ENCODE measurements at regions not wholly inside any gene's neighbourhood (a gene's known extent, or its start where the extent isn't known, plus 50 kb on each side); places are given as distances from the start of the nearest gene placed in this dataset.

- DNase-seq (ENCODE audit: low read depth in 2 of 2), result no peak
- H3K4me3 ChIP-seq (replicated peaks in 1 of 2; ENCODE audit: low read depth in 2 of 2, low read length in 2 of 2), result no peak overlapping the region
- TF ChIP-seq CTCF (IDR thresholded peaks at IDR 0.05; ENCODE audit: low read depth, low read length), result no peak
Observed at GRCh38 chr4:116824172-116824571, 261.2 kb downstream of the TRAM1L1 start.

DNA sequence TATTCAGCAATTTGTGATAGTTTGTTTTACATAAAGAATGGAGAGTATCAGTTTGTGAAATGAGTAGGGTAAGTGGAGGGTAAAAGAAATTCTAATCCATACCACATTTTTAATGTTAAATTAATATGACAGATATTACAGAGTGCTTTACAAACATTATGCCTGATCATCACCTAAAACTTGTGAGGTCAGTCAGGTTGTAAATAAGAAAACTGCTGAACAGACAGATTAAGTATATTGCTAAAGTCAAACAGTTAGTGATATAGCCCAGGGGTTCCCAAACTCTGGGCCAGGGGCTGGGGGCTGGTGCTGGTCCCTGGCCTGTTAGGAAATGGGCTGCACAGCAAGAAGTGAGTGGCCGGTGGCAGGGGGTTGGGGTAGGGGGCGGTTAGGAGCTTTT is 273.6 kb downstream of the TRAM1L1 start:
- no peak for TF ChIP-seq CTCF (IDR thresholded peaks at IDR 0.05; ENCODE audit: low read depth, low read length)
- DNase-seq (ENCODE audit: low read depth in 2 of 2), result no peak
- H3K4me3 ChIP-seq (replicated peaks in 1 of 2; ENCODE audit: low read depth in 2 of 2, low read length in 2 of 2), result no peak overlapping the region

- no peak for TF ChIP-seq CTCF (IDR thresholded peaks at IDR 0.05; ENCODE audit: low read depth, low read length)
- no peak overlapping the region for H3K4me3 ChIP-seq (replicated peaks in 1 of 2; ENCODE audit: low read depth in 2 of 2, low read length in 2 of 2)
- no peak for DNase-seq (ENCODE audit: low read depth in 2 of 2)
Observed at GRCh38 chr4:116796022-116796421, 289.4 kb downstream of the TRAM1L1 start.

GRCh38 chr4:116788723-116789122 is 296.7 kb downstream of the TRAM1L1 start:
- DNase-seq (ENCODE audit: low read depth in 2 of 2), result no peak
- no peak for TF ChIP-seq CTCF (IDR thresholded peaks at IDR 0.05; ENCODE audit: low read depth, low read length)
- no peak overlapping the region for H3K4me3 ChIP-seq (replicated peaks in 1 of 2; ENCODE audit: low read depth in 2 of 2, low read length in 2 of 2)

GRCh38 chr4:116755051-116755450 is 330.3 kb downstream of the TRAM1L1 start:
- no peak overlapping the region for H3K4me3 ChIP-seq (replicated peaks in 1 of 2; ENCODE audit: low read depth in 2 of 2, low read length in 2 of 2)
- TF ChIP-seq CTCF (IDR thresholded peaks at IDR 0.05; ENCODE audit: low read depth, low read length), result no peak
- no peak for DNase-seq (ENCODE audit: low read depth in 2 of 2)

DNA sequence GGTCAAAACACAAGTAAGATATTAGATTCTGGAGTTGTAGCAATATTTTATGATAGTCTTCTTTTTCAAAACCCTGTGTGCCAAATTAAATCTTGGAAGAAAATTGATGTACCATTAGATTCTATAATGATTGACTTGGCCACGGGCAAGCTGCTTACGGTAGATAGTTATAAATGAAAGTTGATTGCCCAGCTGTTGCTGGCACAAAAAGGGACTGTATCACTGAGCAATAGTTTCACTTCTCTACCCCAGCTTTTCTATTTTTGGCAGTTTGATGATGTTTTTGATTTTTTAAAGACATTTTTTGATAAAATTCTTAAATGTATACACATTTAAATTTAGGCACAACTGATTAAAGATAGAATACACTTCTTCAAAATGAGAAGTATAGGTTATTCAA is 333.3 kb downstream of the TRAM1L1 start:
- H3K4me3 ChIP-seq (replicated peaks in 1 of 2; ENCODE audit: low read depth in 2 of 2, low read length in 2 of 2), result no peak overlapping the region
- TF ChIP-seq CTCF (IDR thresholded peaks at IDR 0.05; ENCODE audit: low read depth, low read length), result no peak
- DNase-seq (ENCODE audit: low read depth in 2 of 2), result no peak

GRCh38 chr4:116736756-116737155 is 348.6 kb downstream of the TRAM1L1 start:
- no peak overlapping the region for H3K4me3 ChIP-seq (replicated peaks in 1 of 2; ENCODE audit: low read depth in 2 of 2, low read length in 2 of 2)
- no peak for TF ChIP-seq CTCF (IDR thresholded peaks at IDR 0.05; ENCODE audit: low read depth, low read length)

More at GRCh38 chr4:116736756-116737155, 348.6 kb downstream of the TRAM1L1 start:
- DNase-seq (ENCODE audit: low read depth in 2 of 2), result no peak
